ENCODE measurements at regions not wholly inside any gene's neighbourhood (a gene's known extent, or its start where the extent isn't known, plus 50 kb on each side); places are given as distances from the start of the nearest gene placed in this dataset.

DNA sequence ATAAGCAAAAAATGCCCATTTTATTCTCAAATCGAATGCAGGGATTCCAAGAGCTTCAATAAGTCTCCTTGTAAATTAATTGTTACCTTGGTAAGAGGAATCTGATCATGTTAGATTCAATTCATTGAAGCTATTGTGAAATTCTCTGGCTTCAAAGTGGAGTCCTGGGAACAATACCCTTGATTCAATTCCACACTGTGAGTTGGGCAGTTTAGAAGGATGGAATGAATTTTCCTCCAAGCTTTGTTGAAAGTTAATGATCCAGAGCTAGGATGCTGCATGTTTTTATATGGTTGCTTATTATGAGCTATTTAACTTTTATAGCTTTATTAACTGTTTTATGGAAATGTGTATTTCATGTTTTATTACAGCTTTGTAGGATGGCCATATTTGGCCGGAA, 89.9 kb upstream of the IGF1 start:
- TF ChIP-seq, protein P1, sequence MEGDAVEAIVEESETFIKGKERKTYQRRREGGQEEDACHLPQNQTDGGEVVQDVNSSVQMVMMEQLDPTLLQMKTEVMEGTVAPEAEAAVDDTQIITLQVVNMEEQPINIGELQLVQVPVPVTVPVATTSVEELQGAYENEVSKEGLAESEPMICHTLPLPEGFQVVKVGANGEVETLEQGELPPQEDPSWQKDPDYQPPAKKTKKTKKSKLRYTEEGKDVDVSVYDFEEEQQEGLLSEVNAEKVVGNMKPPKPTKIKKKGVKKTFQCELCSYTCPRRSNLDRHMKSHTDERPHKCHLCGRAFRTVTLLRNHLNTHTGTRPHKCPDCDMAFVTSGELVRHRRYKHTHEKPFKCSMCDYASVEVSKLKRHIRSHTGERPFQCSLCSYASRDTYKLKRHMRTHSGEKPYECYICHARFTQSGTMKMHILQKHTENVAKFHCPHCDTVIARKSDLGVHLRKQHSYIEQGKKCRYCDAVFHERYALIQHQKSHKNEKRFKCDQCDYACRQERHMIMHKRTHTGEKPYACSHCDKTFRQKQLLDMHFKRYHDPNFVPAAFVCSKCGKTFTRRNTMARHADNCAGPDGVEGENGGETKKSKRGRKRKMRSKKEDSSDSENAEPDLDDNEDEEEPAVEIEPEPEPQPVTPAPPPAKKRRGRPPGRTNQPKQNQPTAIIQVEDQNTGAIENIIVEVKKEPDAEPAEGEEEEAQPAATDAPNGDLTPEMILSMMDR (IDR thresholded peaks at IDR 0.05), result no peak
- no peak for TF ChIP-seq ZFX (IDR thresholded peaks at IDR 0.05; ENCODE audit: borderline replicate concordance)
- no peak overlapping the region for H3K27ac ChIP-seq

DNA sequence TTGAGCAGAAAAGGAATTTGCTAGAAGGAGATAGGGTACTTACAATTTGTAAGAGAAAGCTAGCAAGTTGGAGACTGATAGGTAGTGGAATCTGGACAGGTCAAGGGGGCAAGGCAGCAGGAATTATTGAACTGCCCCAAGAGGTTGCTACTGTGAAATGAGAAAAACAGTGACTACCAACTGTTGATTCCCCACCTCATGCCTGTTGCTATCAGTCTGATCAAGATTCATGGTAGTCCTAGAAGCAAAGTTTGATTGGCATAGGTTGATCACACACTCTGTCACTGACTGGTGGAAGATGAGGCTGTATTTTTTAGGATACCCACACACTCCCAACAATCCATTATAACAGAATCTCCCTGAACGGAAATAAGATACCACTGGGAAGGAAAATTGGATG, 89.4 kb upstream of the IGF1 start:
- TF ChIP-seq, protein P1 (IDR thresholded peaks at IDR 0.05), result no peak
- TF ChIP-seq ZFX (IDR thresholded peaks at IDR 0.05; ENCODE audit: borderline replicate concordance), result no peak
- H3K27ac ChIP-seq, result no peak overlapping the region

DNA sequence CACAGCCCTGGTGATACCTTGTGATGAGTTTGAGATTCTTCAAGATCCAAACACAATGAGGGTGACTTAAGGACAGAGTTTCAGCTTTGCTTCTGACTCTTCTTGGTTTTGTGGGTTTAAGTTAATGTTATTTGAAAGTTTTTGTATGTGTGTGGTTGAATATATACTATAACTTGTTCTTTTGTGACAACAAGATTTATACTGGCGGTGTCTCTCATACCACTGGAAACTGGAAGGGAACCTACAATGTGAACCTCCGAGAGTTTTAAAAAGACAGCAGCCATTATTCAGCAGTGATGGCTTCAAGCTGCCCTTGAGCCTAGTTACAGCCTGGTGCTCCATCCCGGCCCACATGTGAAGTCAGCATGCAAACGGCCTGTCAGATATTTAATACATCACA, 87.9 kb upstream of the IGF1 start:
- TF ChIP-seq ZFX (IDR thresholded peaks at IDR 0.05; ENCODE audit: borderline replicate concordance), result no peak
- TF ChIP-seq, protein P1 (IDR thresholded peaks at IDR 0.05), result no peak

DNA sequence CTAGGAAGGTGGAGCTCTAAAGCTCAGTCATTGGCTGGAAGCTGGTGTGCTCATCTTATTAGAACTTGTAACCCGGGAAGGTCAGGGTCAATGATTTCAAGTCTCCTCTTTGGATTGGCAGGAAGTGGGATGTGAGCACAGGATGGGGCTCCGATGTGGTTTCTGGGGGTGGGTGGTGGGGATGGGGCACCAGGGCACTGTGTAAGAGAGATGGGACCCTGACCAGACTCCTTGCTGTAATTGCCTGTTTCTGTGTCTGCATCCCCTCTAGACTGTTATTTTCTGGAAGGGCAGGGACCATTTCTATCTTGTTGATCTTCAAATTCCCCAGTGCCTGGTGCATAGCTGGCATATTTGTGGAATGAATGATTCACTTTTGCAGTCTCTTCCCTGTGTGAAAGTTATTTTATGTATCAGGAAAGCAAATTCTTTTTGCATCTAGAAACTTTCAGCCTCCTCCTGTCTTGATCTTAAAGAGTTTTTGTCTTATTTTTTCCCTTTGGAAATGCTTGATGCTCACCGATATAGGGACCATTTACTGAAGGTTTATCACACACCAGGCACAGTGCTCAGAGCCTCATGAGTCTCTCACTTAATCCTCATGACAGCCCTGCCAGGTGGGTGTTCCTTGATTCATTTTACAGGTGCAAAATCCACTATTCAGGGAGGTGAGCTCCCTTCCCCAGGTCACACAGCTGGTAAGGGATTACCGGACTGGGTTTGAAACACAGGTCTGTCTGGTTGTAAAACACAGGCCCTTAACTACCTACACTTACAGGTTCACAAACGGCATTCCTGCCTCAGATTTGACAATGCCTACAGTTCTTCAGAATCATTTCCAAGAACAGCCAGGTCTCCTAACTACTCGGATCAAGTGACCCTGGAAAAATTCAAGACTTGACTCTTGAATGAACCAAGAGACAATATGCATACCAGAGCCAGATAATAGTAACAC, 86.9 kb upstream of the IGF1 start:
- H3K27ac ChIP-seq, result no peak overlapping the region

More for the DNA sequence above, 87.9 kb upstream of the IGF1 start:
- no peak overlapping the region for H3K27ac ChIP-seq

DNA sequence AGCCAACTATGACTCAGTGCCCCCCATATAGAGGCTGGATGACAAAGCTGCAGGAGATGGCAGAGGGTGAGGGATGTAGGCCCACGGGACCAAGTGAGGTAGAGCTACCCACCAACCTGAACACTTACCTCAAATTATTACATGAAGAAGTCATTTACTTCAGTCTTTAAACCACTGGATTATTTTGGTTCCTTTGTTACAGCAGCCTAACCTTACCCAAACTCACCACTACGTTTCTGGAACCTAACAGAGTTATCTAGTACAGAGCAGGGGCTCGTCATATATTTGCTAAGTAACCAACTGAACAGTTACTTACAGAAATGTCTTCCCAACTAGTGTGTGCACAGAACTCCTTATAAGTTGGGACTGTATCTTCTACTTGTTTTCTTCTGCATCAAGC, 85.2 kb upstream of the IGF1 start:
- TF ChIP-seq, protein P1 (IDR thresholded peaks at IDR 0.05), result no peak
- TF ChIP-seq ZFX (IDR thresholded peaks at IDR 0.05; ENCODE audit: borderline replicate concordance), result no peak
- no peak overlapping the region for H3K27ac ChIP-seq

More for the DNA sequence above, 86.9 kb upstream of the IGF1 start:
- TF ChIP-seq ZFX (IDR thresholded peaks at IDR 0.05; ENCODE audit: borderline replicate concordance), result no peak
- TF ChIP-seq, protein P1 (IDR thresholded peaks at IDR 0.05), result no peak

DNA sequence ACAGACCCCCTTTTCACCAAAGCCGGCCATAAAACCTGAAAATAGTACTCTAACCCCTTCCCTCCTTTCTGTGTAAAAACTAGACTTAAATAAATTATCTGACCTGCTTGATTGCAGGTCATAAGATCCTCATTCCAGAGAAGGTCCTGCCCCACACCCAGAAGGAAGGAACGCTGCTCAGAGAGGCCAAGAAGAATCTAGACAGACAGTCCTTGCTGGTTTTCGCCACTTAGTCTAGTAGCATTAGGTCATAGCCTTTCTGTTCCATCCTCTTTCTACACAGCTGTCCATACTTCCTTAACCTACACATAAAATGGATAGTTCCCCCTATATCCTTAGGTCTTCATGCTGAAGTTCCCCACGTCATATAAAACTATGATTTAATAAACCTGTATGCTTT, 83.7 kb upstream of the IGF1 start:
- H3K27ac ChIP-seq, result no peak overlapping the region
- no peak for TF ChIP-seq ZFX (IDR thresholded peaks at IDR 0.05; ENCODE audit: borderline replicate concordance)
- TF ChIP-seq, protein P1 (IDR thresholded peaks at IDR 0.05), result no peak

DNA sequence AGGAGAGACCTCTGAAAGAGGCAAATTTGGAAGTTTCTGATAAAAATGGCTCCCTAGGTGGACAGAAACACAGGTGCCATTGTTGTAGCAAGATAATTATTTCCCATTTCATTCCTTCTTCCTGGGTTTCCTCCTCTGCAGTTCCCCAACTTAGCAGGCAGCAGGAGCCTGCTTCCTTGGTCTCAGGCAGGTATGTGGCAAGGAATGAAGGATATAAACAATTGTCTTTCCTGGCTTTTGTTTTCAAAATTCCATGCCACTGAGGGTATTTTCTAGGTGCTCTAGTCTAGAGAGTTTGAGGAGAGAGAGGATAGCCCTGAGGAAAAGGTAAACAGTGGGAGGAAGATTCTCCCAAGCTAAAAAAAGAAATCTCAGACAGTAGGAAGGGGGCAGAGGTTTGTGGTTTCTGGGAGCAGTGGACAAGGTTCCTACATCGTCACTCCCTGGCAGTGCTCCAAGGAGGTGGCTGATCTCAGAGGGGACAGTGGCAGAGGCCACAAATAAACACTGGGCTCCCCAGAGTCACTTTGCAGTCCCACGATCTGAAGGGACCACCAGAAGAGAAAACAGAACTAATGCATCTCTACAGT, 82.6 kb upstream of the IGF1 start:
- no peak overlapping the region for H3K27ac ChIP-seq
- TF ChIP-seq, protein P1 (IDR thresholded peaks at IDR 0.05), result no peak
- no peak for TF ChIP-seq ZFX (IDR thresholded peaks at IDR 0.05; ENCODE audit: borderline replicate concordance)
